Activated B cell treated with CpG ODN at 0.5 μM for 24 hours (primary cell): ENCODE measurements at regions not wholly inside any gene's neighbourhood (a gene's known extent, or its start where the extent isn't known, plus 50 kb on each side); places are given as distances from the start of the nearest gene placed in this dataset.

Experiments used
- ATAC-seq: fragments of 200-7000 bp; cut with Tn5 transposase; one replicate; pipeline ENCODE4 v1.10.0; 2021; ENCODE audit warnings: low read depth, mild to moderate bottlenecking, moderate library complexity
- CTCF ChIA-PET: fragments of 350-600 bp; sonication (Branson Sonifier 250); formaldehyde crosslinking; loops from one replicate; lab custom pipeline; 2021; ENCODE audit warnings: antibody characterized with exemption; lab: Charles Lee
- POLR2A ChIA-PET: fragments of 350-600 bp; sonication (Branson Sonifier 250); formaldehyde crosslinking; loops from one replicate; lab custom pipeline; 2021; ENCODE audit warnings: antibody characterized with exemption; lab: Charles Lee
- DNase-seq: peaks from one replicate; pipeline ENCODE4 v3.0.0; 2022
- H3K27ac Mint-ChIP-seq: one replicate; pipeline ENCODE4 v1.8.0; 2020; ENCODE audit warnings: mixed read lengths
- H3K27me3 Mint-ChIP-seq: one replicate; pipeline ENCODE4 v1.8.0; 2021; ENCODE audit warnings: mixed read lengths
- H3K36me3 Mint-ChIP-seq: one replicate; pipeline ENCODE4 v1.8.0; 2021; ENCODE audit warnings: low read depth, mixed read lengths
- H3K4me1 Mint-ChIP-seq: one replicate; pipeline ENCODE4 v1.8.0; 2021; ENCODE audit warnings: mixed read lengths
- H3K4me3 Mint-ChIP-seq: one replicate; pipeline ENCODE4 v1.8.0; 2020; ENCODE audit warnings: mild to moderate bottlenecking, mixed read lengths
- H3K9me3 Mint-ChIP-seq: one replicate; pipeline ENCODE4 v1.8.0; 2020; ENCODE audit warnings: mixed read lengths
- CTCF ChIP-seq: fragments of 200-600 bp; IDR thresholded peaks from one replicate; pipeline ENCODE4 v1.8.0; 2022; ENCODE audit warnings: antibody characterized with exemption, mild to moderate bottlenecking
- intact Hi-C: fragments of 100-400 bp; cut with micrococcal nuclease; formaldehyde crosslinking; loops from one replicate; pipeline ENCODE4 v1.15.1; 2024

GRCh38 chr13:29939158-29939557, 88.7 kb upstream of the UBL3 start:
- peaks cover 2% of the 10 kb centered on the region for H3K27me3 Mint-ChIP-seq
- H3K9me3 Mint-ChIP-seq = no peaks in the 10 kb centered on the region
- TF ChIP-seq CTCF = no peak
- ChIA-PET POLR2A (no interaction called here), CTCF (no interaction called here)
- no peak for ATAC-seq
- intact Hi-C loops = no loop called here
- peaks cover 27% of the 10 kb centered on the region for H3K4me1 Mint-ChIP-seq
- DNase-seq = no peak
- no peaks in the 10 kb centered on the region for H3K36me3 Mint-ChIP-seq
- no peak overlapping the region for H3K27ac Mint-ChIP-seq
- H3K4me3 Mint-ChIP-seq = no peak overlapping the region

GRCh38 chr13:29937841-29938240, 87.4 kb upstream of the UBL3 start:
- no peak for TF ChIP-seq CTCF
- POLR2A ChIA-PET = no interaction called here
- no peak overlapping the region for H3K27ac Mint-ChIP-seq
- H3K27me3 Mint-ChIP-seq = peaks cover 2% of the 10 kb centered on the region
- ATAC-seq (no peak), DNase-seq (no peak)
- no peaks in the 10 kb centered on the region for H3K36me3 Mint-ChIP-seq
- H3K4me3 Mint-ChIP-seq = no peak overlapping the region
- H3K9me3 Mint-ChIP-seq = no peaks in the 10 kb centered on the region
- peaks cover 27% of the 10 kb centered on the region for H3K4me1 Mint-ChIP-seq
- CTCF ChIA-PET = no interaction called here
- intact Hi-C loops = no loop called here

- Mint-ChIP-seq H3K9me3 (no peaks in the 10 kb centered on the region), H3K36me3 (no peaks in the 10 kb centered on the region), H3K4me1 (peaks cover 27% of the 10 kb centered on the region), H3K27me3 (peaks cover 2% of the 10 kb centered on the region), H3K27ac (no peak overlapping the region), H3K4me3 (no peak overlapping the region)
- ChIA-PET POLR2A (no interaction called here), CTCF (no interaction called here)
- ATAC-seq (no peak), DNase-seq (no peak)
- intact Hi-C loops = no loop called here
- TF ChIP-seq CTCF = no peak
Observed at GRCh38 chr13:29937379-29937778, 87.0 kb upstream of the UBL3 start.

- Mint-ChIP-seq H3K27me3 (no peaks in the 10 kb centered on the region), H3K27ac (peak overlapping the region; percentile 3), H3K4me3 (no peak overlapping the region), H3K9me3 (no peaks in the 10 kb centered on the region), H3K36me3 (no peaks in the 10 kb centered on the region), H3K4me1 (peaks cover 27% of the 10 kb centered on the region)
- TF ChIP-seq CTCF = no peak
- ChIA-PET CTCF (interaction anchor here (1.1 to 1.5 kb wide), 4 partner anchors 10 to 429 kb away, joined by 3 to 18 read pairs (median 3); no protein-coding TSS in a partner anchor), POLR2A (no interaction called here)
- DNase-seq (no peak), ATAC-seq (no peak)
- intact Hi-C loops = no loop called here
Observed at GRCh38 chr13:29936956-29937355, 86.5 kb upstream of the UBL3 start.

- TF ChIP-seq CTCF = no peak
- no peak for DNase-seq
- Mint-ChIP-seq H3K27ac (peak overlapping the region; percentile 3), H3K9me3 (no peaks in the 10 kb centered on the region), H3K36me3 (no peaks in the 10 kb centered on the region), H3K4me3 (peak overlapping the region; percentile 55), H3K4me1 (peaks cover 27% of the 10 kb centered on the region), H3K27me3 (no peaks in the 10 kb centered on the region)
- intact Hi-C loops = no loop called here
- ChIA-PET POLR2A (no interaction called here), CTCF (interaction anchor here (0.9 to 1.5 kb wide), 6 partner anchors 9 to 428 kb away, joined by 3 to 18 read pairs (median 3); no protein-coding TSS in a partner anchor)
- ATAC-seq = peak; percentile 13
Observed at GRCh38 chr13:29936051-29936813, 85.8 kb upstream of the UBL3 start.
